CD1c-positive myeloid dendritic cell (primary cell): ENCODE measurements at regions not wholly inside any gene's neighbourhood (a gene's known extent, or its start where the extent isn't known, plus 50 kb on each side); places are given as distances from the start of the nearest gene placed in this dataset.

Experiments
- DNase-seq: peaks from one replicate; pipeline ENCODE4 v3.0.0-alpha.2; 2016; ENCODE audit errors: extremely low spot score

GRCh38 chr10:60728056-60728455 is 50.2 kb upstream of the CDK1 start:
- peak; percentile 8 for DNase-seq

GRCh38 chr10:60726257-60726656 is 52.0 kb upstream of the CDK1 start:
- DNase-seq = no peak

DNA sequence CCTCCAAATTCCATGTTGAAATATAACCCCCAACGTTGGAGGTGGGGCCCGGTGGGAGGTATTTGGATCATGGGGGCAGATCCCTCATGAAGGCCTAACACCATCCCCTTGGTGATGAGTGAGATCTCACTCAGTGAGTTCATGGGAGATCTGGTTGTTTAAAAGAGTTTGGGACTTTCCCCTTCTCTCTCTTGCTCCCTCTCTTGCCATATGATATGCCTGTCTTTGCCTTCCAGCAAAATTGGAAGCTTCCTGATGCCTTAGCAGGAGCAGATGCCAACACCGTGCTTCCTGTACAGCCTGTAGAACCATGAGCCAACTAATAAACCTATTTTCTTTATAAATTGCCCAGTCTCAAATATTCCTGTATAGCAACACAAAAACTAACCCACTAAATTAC is 55.7 kb upstream of the CDK1 start:
- no peak for DNase-seq

DNA sequence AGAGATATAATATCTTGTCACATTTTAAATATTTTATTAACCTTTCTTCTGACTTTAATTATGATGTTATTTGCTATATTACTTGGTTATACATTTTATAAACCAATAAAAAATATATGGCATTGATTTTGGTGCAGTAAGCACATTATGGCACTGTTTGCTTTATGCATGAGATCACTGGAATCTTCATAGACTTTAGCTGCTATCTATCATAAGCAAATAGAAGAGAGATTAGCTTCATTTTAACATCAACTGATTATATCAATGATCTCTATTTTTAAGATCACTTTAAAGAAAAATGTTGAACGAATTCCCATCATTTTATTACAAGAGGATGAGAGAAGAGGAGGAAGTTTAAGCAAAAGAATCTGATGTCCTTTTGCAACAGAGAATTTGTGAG is 58.6 kb upstream of the CDK1 start:
- DNase-seq = no peak

DNA sequence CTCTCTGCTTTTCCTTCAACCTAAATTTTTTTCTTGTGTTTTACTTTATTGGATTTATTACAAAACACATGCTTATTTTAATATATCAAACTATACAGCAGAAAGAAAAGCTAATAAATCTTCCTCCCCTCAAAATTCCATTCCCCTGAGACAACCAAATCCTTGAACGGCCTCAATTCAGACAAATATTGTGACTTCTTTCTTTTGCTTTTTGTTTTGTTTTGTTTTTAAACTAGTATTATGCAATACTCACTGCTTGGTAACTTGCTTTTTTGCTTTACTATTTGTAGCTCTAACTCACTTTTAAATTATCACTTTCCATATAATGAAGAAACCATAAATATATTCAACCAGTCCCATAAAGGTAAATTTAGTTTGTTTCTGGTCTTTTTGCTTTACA is 59.4 kb upstream of the CDK1 start:
- DNase-seq = no peak

- no peak for DNase-seq
Observed at GRCh38 chr10:60717852-60718251, 60.4 kb upstream of the CDK1 start.

DNA sequence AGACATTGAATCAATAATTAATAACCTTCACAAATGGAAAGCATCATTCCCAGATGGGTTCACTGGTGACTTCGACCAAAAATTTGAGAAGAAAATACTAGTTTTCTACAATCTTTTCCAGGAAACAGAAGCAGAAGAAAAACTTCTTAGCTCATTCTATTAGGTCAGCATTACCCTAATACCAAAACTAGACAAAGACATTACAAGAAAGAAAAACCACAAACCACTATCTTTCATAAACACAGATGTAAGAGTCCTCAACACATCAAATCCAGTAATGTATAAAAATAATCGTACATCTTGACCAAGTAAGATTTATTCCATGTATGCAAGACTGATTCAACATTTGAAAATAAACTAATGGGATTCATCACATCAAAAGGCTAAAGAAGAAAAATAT is 64.0 kb upstream of the CDK1 start:
- no peak for DNase-seq

DNA sequence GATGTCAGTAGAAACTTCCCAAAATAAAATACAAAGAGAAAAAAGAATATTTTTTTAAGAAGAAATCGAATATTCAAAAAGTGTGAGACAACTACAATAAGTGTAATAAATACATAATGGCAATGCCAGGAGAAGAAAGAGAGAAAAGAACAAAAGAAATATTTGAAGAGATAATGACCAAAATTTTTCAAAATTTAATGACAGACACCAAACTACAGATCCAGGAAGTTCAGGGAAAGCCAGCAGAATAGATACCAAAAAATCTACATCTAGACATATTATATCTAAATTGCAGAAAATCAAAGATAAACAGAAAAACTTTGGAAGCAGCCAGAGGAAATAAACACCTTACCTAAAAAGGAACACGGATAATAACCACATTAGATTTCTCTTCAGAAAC is 66.8 kb upstream of the CDK1 start:
- no peak for DNase-seq

- DNase-seq = no peak
Observed at GRCh38 chr10:60710041-60710440, 68.2 kb upstream of the CDK1 start.

- DNase-seq = no peak
Observed at GRCh38 chr10:60708666-60709065, 69.6 kb upstream of the CDK1 start.

- no peak for DNase-seq
Observed at GRCh38 chr10:60707841-60708240, 70.4 kb upstream of the CDK1 start.

DNA sequence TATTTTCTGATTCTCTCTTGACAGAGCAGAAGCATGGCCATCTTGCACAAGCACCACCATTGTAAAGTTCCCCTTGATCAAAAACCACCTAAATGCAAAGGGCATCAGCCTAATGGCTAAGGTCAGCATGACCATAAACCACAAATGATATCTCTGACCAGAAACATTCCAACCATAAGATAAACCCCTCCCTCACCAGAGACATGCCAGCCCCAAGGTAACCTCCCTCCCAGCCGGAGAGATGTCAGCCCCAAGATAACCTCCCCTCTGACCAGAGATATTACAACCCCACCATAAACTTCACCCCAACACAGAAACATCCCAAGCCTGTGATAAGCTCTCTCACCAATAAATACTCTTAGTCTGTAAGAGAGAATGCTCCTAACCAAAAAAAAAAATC is 72.1 kb upstream of the CDK1 start:
- no peak for DNase-seq

DNA sequence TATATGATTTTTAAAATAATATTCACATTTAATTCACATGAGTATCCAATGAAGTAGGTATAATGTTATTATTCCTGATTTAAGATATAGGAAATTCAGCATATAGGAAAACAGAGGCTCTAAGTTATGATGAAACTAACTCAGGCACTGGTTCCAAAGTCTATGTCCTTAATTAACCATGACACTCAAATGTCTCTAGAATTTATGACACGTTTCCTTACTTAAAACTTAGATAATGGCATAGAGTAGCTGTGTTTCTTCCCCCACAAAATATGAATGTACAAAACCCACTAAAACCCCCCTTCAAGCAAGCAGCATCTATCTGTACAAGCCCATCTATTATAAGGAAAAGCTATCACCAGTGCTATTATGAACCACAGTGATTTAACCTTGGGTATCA is 72.9 kb upstream of the CDK1 start:
- DNase-seq = no peak

- no peak for DNase-seq
Observed at GRCh38 chr10:60704471-60704870, 73.8 kb upstream of the CDK1 start.

DNA sequence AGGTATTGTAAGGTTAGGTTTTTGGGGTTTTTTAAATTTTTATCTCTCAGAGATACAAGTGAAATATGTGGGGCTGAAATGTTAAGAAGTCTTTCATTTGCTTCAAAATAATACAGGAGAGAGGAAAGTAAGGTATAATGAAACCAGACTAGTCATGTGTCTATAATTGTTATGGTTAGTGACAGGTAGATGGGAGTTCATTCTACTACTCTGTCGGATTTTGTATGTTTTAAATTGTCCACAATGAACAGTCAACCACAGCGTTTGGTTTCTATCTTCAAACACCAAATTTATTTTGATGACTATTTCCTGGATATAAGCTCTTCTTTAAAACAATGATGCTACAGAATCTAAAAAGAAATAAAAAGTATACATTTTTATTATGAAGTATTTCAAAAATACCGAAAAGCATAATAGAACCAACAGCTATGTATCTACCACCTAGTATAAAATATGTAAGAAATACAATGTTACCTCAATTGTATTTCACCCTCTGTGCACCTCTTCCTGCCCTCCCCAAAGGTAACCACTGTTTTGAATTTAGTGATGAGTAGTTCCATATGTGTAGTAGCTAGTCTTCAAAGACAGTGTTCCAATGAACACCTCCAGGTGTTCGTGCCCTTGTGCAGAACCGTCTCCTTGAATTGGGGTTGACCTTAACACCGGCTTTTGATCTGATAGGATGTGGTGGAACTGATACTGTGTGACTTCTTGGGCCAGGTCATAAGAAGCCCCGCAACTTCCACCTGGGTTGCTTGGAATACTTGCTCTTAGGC is 74.8 kb upstream of the CDK1 start:
- no peak for DNase-seq

GRCh38 chr10:60687679-60688078 is 90.6 kb upstream of the CDK1 start:
- DNase-seq = no peak

DNA sequence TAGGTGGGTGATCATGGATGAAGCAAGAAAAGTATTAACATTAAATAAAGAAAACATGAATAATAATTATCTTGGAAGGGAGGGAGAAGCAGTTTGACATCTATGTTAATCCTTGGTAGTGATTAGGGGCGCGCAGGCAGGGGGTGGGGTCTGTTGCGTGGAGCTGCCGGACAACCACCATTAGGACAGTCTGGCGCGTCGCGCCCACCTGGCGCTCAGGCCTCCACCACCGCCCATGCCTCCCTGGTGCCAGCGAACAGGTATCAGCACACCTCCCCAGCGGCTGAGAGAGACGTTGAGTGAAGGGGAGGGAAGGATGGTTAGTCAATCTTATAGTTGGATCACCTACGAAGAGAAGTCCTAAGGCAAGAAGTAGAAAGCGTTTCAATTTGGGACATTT is 94.2 kb upstream of the CDK1 start:
- no peak for DNase-seq

- no peak for DNase-seq
Observed at GRCh38 chr10:60681103-60681502, 97.2 kb upstream of the CDK1 start.

- no peak for DNase-seq
Observed at GRCh38 chr10:60679388-60679990, 98.8 kb upstream of the CDK1 start.

- DNase-seq = no peak
Observed at GRCh38 chr10:60678978-60679377, 99.3 kb upstream of the CDK1 start.

- DNase-seq = no peak
Observed at GRCh38 chr10:60677531-60678129, 100.6 kb upstream of the CDK1 start.

DNA sequence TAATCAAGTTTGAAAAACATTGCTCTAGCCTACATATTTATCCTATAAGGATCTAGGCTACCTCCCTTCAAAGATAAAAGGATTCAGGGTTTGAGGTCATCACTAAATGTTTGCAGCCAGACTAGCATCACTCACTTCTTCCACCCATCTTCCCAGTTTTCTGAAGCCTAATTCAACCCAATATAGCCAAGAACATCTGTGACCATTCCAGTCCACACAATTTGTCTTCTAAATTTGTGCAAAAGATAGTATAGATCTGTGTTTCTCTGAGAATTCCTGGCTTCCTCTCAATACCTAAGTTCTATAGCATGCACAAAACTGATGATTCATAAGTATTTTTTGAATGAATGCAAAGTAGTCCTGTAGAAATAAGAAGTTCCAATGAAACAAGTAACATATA is 103.0 kb upstream of the CDK1 start:
- DNase-seq = no peak

DNA sequence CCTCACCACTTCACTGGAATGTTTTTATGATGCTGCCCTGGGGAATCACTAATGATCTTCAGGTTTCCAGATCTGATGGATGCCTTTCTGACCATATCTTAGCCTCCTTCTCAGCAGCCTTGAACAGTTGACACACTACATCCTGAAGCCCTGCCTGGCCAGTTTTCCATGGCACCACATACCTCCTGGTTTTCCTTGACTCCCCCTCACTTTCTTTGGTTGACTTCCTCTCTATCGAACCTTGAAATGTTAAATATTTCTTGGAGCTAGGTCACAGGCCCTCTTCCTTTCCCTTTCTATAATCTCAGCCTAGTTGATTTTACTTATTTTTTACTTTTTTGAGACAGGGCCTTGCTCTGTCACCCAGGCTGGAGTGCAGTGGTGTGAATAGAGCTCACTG is 108.8 kb upstream of the CDK1 start:
- DNase-seq = no peak
